ENCODE measurements at regions not wholly inside any gene's neighbourhood (a gene's known extent, or its start where the extent isn't known, plus 50 kb on each side); places are given as distances from the start of the nearest gene placed in this dataset.

DNA sequence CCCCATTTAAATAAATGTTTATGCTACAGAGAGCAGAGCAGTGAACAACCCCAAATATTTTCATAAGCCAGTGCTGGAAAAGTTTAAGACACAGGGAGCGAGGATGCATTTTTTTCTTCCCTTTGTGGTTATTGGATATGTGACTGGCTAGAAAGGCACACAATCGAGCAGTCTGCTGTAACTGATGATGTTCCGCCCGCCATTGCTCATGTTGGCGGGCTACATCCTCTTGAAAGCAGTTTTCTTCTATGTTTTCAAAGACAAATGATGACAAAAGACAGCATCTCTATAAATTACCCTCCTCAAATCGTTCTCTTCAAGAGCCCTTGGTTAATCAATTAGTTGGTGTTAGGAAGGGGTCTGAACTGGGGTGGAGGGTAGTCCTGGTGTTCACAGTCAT, 269.8 kb downstream of the SKAP2 start:
- no peak for TF ChIP-seq EZH2phosphoT487 (IDR thresholded peaks at IDR 0.05; ENCODE audit: borderline replicate concordance)
- TF ChIP-seq, protein P1, sequence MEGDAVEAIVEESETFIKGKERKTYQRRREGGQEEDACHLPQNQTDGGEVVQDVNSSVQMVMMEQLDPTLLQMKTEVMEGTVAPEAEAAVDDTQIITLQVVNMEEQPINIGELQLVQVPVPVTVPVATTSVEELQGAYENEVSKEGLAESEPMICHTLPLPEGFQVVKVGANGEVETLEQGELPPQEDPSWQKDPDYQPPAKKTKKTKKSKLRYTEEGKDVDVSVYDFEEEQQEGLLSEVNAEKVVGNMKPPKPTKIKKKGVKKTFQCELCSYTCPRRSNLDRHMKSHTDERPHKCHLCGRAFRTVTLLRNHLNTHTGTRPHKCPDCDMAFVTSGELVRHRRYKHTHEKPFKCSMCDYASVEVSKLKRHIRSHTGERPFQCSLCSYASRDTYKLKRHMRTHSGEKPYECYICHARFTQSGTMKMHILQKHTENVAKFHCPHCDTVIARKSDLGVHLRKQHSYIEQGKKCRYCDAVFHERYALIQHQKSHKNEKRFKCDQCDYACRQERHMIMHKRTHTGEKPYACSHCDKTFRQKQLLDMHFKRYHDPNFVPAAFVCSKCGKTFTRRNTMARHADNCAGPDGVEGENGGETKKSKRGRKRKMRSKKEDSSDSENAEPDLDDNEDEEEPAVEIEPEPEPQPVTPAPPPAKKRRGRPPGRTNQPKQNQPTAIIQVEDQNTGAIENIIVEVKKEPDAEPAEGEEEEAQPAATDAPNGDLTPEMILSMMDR (conservative IDR thresholded peaks at IDR 0.05; ENCODE audit: low read length), result no peak
- H3K79me2 ChIP-seq (ENCODE audit: insufficient read depth, low read length), result no peaks in the 10 kb centered on the region
- no peaks in the 10 kb centered on the region for H4K20me1 ChIP-seq (ENCODE audit: insufficient read depth, low read length, poor library complexity, severe bottlenecking)
- no peaks in the 10 kb centered on the region for H3K36me3 ChIP-seq (ENCODE audit: insufficient read depth, low read length)
- no peak overlapping the region for H3K4me2 ChIP-seq (ENCODE audit: low read depth, low read length, poor library complexity, severe bottlenecking)
- H3K9me3 ChIP-seq (ENCODE audit: insufficient read depth, low read depth, low read length), result no peaks in the 10 kb centered on the region
- no peaks in the 10 kb centered on the region for H3K9me2 ChIP-seq (replicated peaks; ENCODE audit: low read depth, low read length)
- H2AFZ ChIP-seq (ENCODE audit: low read length), result no peak overlapping the region
- H3K4me3 ChIP-seq (ENCODE audit: low read length, poor library complexity, severe bottlenecking), result no peak overlapping the region
- H3K27me3 ChIP-seq (ENCODE audit: insufficient read depth, low read length, poor library complexity, severe bottlenecking), result no peaks in the 10 kb centered on the region
- H3K9ac ChIP-seq (ENCODE audit: low read depth, low read length, poor library complexity, severe bottlenecking), result no peak overlapping the region
- no peaks in the 10 kb centered on the region for H3F3A ChIP-seq (ENCODE audit: low read depth)
- no peaks in the 10 kb centered on the region for H3K4me1 ChIP-seq (ENCODE audit: insufficient read depth, low read length, poor library complexity, severe bottlenecking)

DNA sequence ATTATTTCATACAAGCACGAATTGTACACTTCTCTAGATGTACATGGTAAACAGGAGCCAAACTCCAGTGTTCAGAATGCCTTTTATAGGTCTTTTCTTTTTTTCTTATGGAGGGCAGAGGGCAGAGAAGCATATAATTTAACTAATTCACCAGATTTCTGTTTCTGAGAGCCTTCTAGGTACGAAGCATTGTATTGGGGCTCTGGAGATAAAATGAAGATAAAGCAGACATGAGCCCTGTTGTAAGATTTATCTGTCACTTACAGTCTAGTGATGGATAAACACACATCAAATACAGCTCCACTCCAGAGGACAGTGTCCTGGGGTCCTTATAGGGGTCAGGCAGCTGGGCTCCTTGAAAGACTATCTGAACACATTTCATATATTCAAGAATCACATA, 265.5 kb downstream of the SKAP2 start:
- no peak for TF ChIP-seq EZH2phosphoT487 (IDR thresholded peaks at IDR 0.05; ENCODE audit: borderline replicate concordance)
- TF ChIP-seq, protein P1 (conservative IDR thresholded peaks at IDR 0.05; ENCODE audit: low read length), result no peak
- no peaks in the 10 kb centered on the region for H3F3A ChIP-seq (ENCODE audit: low read depth)
- no peak overlapping the region for H2AFZ ChIP-seq (ENCODE audit: low read length)

DNA sequence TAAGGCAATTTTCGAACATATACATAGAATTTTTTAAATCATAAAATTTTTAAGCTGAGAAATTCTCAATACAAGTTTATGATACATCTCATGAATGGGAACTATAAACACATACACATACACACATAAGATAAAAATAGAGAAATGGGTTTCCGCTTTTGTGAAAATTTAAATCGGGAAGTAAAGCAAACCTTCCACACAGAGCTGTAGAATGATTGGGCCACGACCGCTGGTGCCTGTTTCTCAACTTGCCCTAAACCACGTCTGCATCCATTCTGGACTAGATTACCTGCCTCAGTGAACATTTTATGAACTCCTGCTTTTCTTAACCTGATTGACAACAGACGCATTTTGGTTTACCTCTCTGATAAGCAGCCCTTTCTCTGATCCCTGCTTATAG, 264.4 kb downstream of the SKAP2 start:
- Histone ChIP-seq H3K27me3 (ENCODE audit: insufficient read depth, low read length, poor library complexity, severe bottlenecking) (no peaks in the 10 kb centered on the region), H3K9ac (ENCODE audit: low read depth, low read length, poor library complexity, severe bottlenecking) (no peak overlapping the region), H3F3A (ENCODE audit: low read depth) (no peaks in the 10 kb centered on the region), H3K4me1 (ENCODE audit: insufficient read depth, low read length, poor library complexity, severe bottlenecking) (no peaks in the 10 kb centered on the region), H3K36me3 (ENCODE audit: insufficient read depth, low read length) (no peaks in the 10 kb centered on the region), H2AFZ (ENCODE audit: low read length) (no peak overlapping the region), H3K4me2 (ENCODE audit: low read depth, low read length, poor library complexity, severe bottlenecking) (no peak overlapping the region), H3K79me2 (ENCODE audit: insufficient read depth, low read length) (no peaks in the 10 kb centered on the region), H3K9me2 (replicated peaks; ENCODE audit: low read depth, low read length) (no peaks in the 10 kb centered on the region), H4K20me1 (ENCODE audit: insufficient read depth, low read length, poor library complexity, severe bottlenecking) (no peaks in the 10 kb centered on the region), H3K9me3 (ENCODE audit: insufficient read depth, low read depth, low read length) (no peaks in the 10 kb centered on the region), H3K4me3 (ENCODE audit: low read length, poor library complexity, severe bottlenecking) (no peak overlapping the region)
- TF ChIP-seq EZH2phosphoT487 (IDR thresholded peaks at IDR 0.05; ENCODE audit: borderline replicate concordance), result no peak
- TF ChIP-seq, protein P1 (conservative IDR thresholded peaks at IDR 0.05; ENCODE audit: low read length), result no peak

More for the DNA sequence above, 265.5 kb downstream of the SKAP2 start:
- Histone ChIP-seq H4K20me1 (ENCODE audit: insufficient read depth, low read length, poor library complexity, severe bottlenecking) (no peaks in the 10 kb centered on the region), H3K9ac (ENCODE audit: low read depth, low read length, poor library complexity, severe bottlenecking) (no peak overlapping the region), H3K9me3 (ENCODE audit: insufficient read depth, low read depth, low read length) (no peaks in the 10 kb centered on the region), H3K4me1 (ENCODE audit: insufficient read depth, low read length, poor library complexity, severe bottlenecking) (no peaks in the 10 kb centered on the region), H3K4me2 (ENCODE audit: low read depth, low read length, poor library complexity, severe bottlenecking) (no peak overlapping the region), H3K4me3 (ENCODE audit: low read length, poor library complexity, severe bottlenecking) (no peak overlapping the region), H3K9me2 (replicated peaks; ENCODE audit: low read depth, low read length) (no peaks in the 10 kb centered on the region), H3K27me3 (ENCODE audit: insufficient read depth, low read length, poor library complexity, severe bottlenecking) (no peaks in the 10 kb centered on the region), H3K79me2 (ENCODE audit: insufficient read depth, low read length) (no peaks in the 10 kb centered on the region), H3K36me3 (ENCODE audit: insufficient read depth, low read length) (no peaks in the 10 kb centered on the region)
